ENCODE measurements at regions not wholly inside any gene's neighbourhood (a gene's known extent, or its start where the extent isn't known, plus 50 kb on each side); places are given as distances from the start of the nearest gene placed in this dataset.

- TF ChIP-seq CTCF (CRISPR knock-in tag; IDR thresholded peaks at IDR 0.05) (no peak), DNMT1 (CRISPR knock-in tag; IDR thresholded peaks at IDR 0.05) (no peak), ZSCAN29 (CRISPR knock-in tag; conservative IDR thresholded peaks at IDR 0.05) (no peak), GABPA (IDR thresholded peaks at IDR 0.05; ENCODE audit: low read depth, low read length) (no peak), GABPA (CRISPR knock-in tag; IDR thresholded peaks at IDR 0.05; ENCODE audit: low read depth) (no peak), SIN3B (IDR thresholded peaks at IDR 0.05; ENCODE audit: low read length) (no peak), ZNF331 (CRISPR knock-in tag; IDR thresholded peaks at IDR 0.05) (no peak), RBM39 (IDR thresholded peaks at IDR 0.05; ENCODE audit: low read depth, low read length, poor library complexity, severe bottlenecking) (no peak), NFE2L1 (CRISPR knock-in tag; IDR thresholded peaks at IDR 0.05; ENCODE audit: borderline replicate concordance) (no peak), CHD2 (IDR thresholded peaks at IDR 0.05; ENCODE audit: low read depth, low read length) (no peak), ZNF296 (CRISPR knock-in tag; conservative IDR thresholded peaks at IDR 0.05) (no peak), ZKSCAN1 (IDR thresholded peaks at IDR 0.05; ENCODE audit: low read length) (no peak)
- TF ChIP-seq, protein P1, sequence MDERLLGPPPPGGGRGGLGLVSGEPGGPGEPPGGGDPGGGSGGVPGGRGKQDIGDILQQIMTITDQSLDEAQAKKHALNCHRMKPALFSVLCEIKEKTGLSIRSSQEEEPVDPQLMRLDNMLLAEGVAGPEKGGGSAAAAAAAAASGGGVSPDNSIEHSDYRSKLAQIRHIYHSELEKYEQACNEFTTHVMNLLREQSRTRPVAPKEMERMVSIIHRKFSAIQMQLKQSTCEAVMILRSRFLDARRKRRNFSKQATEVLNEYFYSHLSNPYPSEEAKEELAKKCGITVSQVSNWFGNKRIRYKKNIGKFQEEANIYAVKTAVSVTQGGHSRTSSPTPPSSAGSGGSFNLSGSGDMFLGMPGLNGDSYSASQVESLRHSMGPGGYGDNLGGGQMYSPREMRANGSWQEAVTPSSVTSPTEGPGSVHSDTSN (CRISPR knock-in tag; IDR thresholded peaks at IDR 0.05): no peak
- TF ChIP-seq, protein P2, sequence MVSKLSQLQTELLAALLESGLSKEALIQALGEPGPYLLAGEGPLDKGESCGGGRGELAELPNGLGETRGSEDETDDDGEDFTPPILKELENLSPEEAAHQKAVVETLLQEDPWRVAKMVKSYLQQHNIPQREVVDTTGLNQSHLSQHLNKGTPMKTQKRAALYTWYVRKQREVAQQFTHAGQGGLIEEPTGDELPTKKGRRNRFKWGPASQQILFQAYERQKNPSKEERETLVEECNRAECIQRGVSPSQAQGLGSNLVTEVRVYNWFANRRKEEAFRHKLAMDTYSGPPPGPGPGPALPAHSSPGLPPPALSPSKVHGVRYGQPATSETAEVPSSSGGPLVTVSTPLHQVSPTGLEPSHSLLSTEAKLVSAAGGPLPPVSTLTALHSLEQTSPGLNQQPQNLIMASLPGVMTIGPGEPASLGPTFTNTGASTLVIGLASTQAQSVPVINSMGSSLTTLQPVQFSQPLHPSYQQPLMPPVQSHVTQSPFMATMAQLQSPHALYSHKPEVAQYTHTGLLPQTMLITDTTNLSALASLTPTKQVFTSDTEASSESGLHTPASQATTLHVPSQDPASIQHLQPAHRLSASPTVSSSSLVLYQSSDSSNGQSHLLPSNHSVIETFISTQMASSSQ (IDR thresholded peaks at IDR 0.05; ENCODE audit: low read depth): no peak
- TF ChIP-seq, protein P2 (CRISPR knock-in tag; IDR thresholded peaks at IDR 0.05; ENCODE audit: borderline replicate concordance): no peak
Measured at GRCh38 chr2:21415234-21415633, 291.5 kb downstream of the TDRD15 start.

Measured in HepG2 (cell line).